Liver (tissue), 3 donors: ENCODE measurements at regions not wholly inside any gene's neighbourhood (a gene's known extent, or its start where the extent isn't known, plus 50 kb on each side); places are given as distances from the start of the nearest gene placed in this dataset.

Source experiments
- ATF3 ChIP-seq: IDR thresholded peaks from 2 replicates; pipeline ENCODE4 v1.6.1; 2016; ENCODE audit warnings: antibody characterized with exemption
- CTCF ChIP-seq: fragments of 150-350 bp; IDR thresholded peaks from 2 replicates; pipeline ENCODE4 v1.5.1; 2017; ENCODE audit warnings: improper control_type of control experiment, low read depth, low read length; ENCODE audit not compliant: missing input control
- EGR1 ChIP-seq, 2 donors: IDR thresholded peaks; 2 replicates each; pipeline ENCODE4 v1.6.1; 2016 to 2018; ENCODE audit warnings: antibody characterized with exemption in 2 of 2, low read depth in 2 of 2
- FOXA1 ChIP-seq: IDR thresholded peaks from 2 replicates; pipeline ENCODE4 v1.6.1; 2016; ENCODE audit warnings: antibody characterized with exemption
- JUND ChIP-seq, 2 donors: IDR thresholded peaks; 2 replicates each; pipeline ENCODE4 v1.6.1; 2016; ENCODE audit warnings: antibody characterized with exemption in 2 of 2
- MAX ChIP-seq: IDR thresholded peaks from 2 replicates; pipeline ENCODE4 v1.6.1; 2016; ENCODE audit warnings: antibody characterized with exemption
- RAD21 ChIP-seq, 2 donors: IDR thresholded peaks; 2 replicates each; pipeline ENCODE4 v1.6.1; 2016; ENCODE audit warnings: antibody characterized with exemption in 2 of 2, mild to moderate bottlenecking in 2 of 2
- REST ChIP-seq: IDR thresholded peaks from 2 replicates; pipeline ENCODE4 v1.6.1; 2016; ENCODE audit warnings: antibody characterized with exemption, mild to moderate bottlenecking
- TAF1 ChIP-seq: conservative IDR thresholded peaks from 2 replicates; pipeline ENCODE4 v1.6.1; 2016; ENCODE audit warnings: antibody characterized with exemption, mild to moderate bottlenecking
- ZBTB33 ChIP-seq: IDR thresholded peaks from 2 replicates; pipeline ENCODE4 v1.6.1; 2016; ENCODE audit warnings: antibody characterized with exemption
- donor health status: healthy.
- donor health status: healthy.

GRCh38 chr2:236499691-236500578, 69.7 kb upstream of the ACKR3 start:
- TF ChIP-seq CTCF (no peak), REST (no peak), ATF3 (no peak), RAD21 (IDR thresholded peaks at IDR 0.05) (no peak), ZBTB33 (no peak), JUND (IDR thresholded peaks at IDR 0.05) (no peak), EGR1 (IDR thresholded peaks at IDR 0.05; ENCODE audit: low read depth in 2 of 2) (no peak), FOXA1 (no peak), MAX (no peak), TAF1 (no peak)
